ENCODE measurements at regions not wholly inside any gene's neighbourhood (a gene's known extent, or its start where the extent isn't known, plus 50 kb on each side); places are given as distances from the start of the nearest gene placed in this dataset.

DNA sequence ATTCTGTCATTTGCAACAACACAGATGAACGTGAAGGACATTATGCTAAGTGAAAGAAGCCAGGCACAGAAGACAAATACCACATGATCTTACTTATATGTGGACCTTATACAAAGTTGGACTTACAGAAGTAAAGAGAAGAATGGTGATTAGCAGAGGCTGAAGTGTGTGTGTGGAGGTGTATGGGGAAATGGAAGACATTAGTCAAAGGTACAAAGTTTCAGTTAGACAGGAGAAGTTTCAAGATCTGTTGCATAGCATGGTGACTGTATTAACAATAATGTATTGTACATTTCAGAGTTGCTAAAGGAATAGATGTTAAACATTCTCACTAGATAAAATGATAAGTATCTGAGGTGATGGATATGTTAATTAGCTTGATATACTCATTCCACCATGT is 124.4 kb upstream of the ADRA1D start:
- H3K4me3 ChIP-seq (ENCODE audit: low read depth, low read length) = no peak overlapping the region
- TF ChIP-seq CTCF (IDR thresholded peaks at IDR 0.05; ENCODE audit: borderline replicate concordance, insufficient read depth, low read depth, low read length) = no peak

GRCh38 chr20:4371623-4372251 is 122.7 kb upstream of the ADRA1D start:
- H3K4me3 ChIP-seq (ENCODE audit: low read depth, low read length) = no peak overlapping the region
- no peak for TF ChIP-seq CTCF (IDR thresholded peaks at IDR 0.05; ENCODE audit: borderline replicate concordance, insufficient read depth, low read depth, low read length)

GRCh38 chr20:4370851-4371250 is 121.8 kb upstream of the ADRA1D start:
- no peak overlapping the region for H3K4me3 ChIP-seq (ENCODE audit: low read depth, low read length)
- TF ChIP-seq CTCF (IDR thresholded peaks at IDR 0.05; ENCODE audit: borderline replicate concordance, insufficient read depth, low read depth, low read length) = no peak

- H3K4me3 ChIP-seq (ENCODE audit: low read depth, low read length) = no peak overlapping the region
- TF ChIP-seq CTCF (IDR thresholded peaks at IDR 0.05; ENCODE audit: borderline replicate concordance, insufficient read depth, low read depth, low read length) = no peak
Observed at GRCh38 chr20:4369798-4370124, 120.7 kb upstream of the ADRA1D start.

GRCh38 chr20:4369119-4369797 is 120.2 kb upstream of the ADRA1D start:
- TF ChIP-seq CTCF (IDR thresholded peaks at IDR 0.05; ENCODE audit: borderline replicate concordance, insufficient read depth, low read depth, low read length) = no peak
- H3K4me3 ChIP-seq (ENCODE audit: low read depth, low read length) = no peak overlapping the region

DNA sequence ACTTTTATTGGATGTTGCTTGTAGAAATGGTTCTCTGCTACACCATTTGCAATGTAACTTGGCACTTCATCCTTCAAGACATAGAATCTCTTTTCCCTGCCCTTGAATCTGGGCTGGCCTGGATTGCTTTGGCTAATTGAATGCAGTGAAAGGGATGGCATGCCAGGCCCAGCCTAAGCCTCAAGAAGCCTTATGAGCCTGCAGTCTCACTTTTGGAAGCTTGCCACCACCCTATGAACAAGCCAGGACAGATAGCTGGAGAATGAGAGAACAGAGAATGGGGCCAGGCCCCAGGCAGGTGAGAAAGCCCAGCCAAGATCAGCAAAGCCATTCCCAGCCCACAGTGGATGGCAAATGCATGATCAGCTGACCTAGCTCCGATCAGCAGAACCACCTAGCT is 117.0 kb upstream of the ADRA1D start:
- no peak overlapping the region for H3K4me3 ChIP-seq (ENCODE audit: low read depth, low read length)
- no peak for TF ChIP-seq CTCF (IDR thresholded peaks at IDR 0.05; ENCODE audit: borderline replicate concordance, insufficient read depth, low read depth, low read length)

- H3K4me3 ChIP-seq (ENCODE audit: low read depth, low read length) = no peak overlapping the region
- TF ChIP-seq CTCF (IDR thresholded peaks at IDR 0.05; ENCODE audit: borderline replicate concordance, insufficient read depth, low read depth, low read length) = no peak
Observed at GRCh38 chr20:4358552-4358951, 109.5 kb upstream of the ADRA1D start.
